ENCODE measurements at regions not wholly inside any gene's neighbourhood (a gene's known extent, or its start where the extent isn't known, plus 50 kb on each side); places are given as distances from the start of the nearest gene placed in this dataset.

GRCh38 chr6:156102129-156102528 is 646.5 kb upstream of the NOX3 start:
- peak; percentile 8 for DNase-seq (ENCODE audit: low spot score)
- Histone ChIP-seq H2AFZ (ENCODE audit: low read length) (no peak overlapping the region), H3K9me3 (ENCODE audit: low read length) (no peaks in the 10 kb centered on the region), H3K4me3 (ENCODE audit: low read depth, low read length, poor library complexity, severe bottlenecking) (no peak overlapping the region), H3K4me1 (ENCODE audit: insufficient read depth, low read length, poor library complexity, severe bottlenecking) (no peaks in the 10 kb centered on the region), H4K20me1 (ENCODE audit: insufficient read depth, low read length) (no peaks in the 10 kb centered on the region), H3K9me2 (ENCODE audit: insufficient read depth, low read length) (no peaks in the 10 kb centered on the region), H3K79me2 (ENCODE audit: insufficient read depth, low read depth, low read length) (no peaks in the 10 kb centered on the region), H3K4me2 (ENCODE audit: low read length) (no peak overlapping the region), H3K27ac (ENCODE audit: low read depth, low read length, poor library complexity, severe bottlenecking) (no peak overlapping the region), H3K36me3 (ENCODE audit: insufficient read depth, low read length) (no peaks in the 10 kb centered on the region; the same call in 1 of the 2 replicates)
- no TSS peak for BruUV-seq (replicated peaks)
- ChIA-PET POLR2A (interaction anchor here (0.6 to 1.2 kb wide), 3 partner anchors 22 to 591 kb away, joined by 3 to 4 read pairs (median 4); no protein-coding TSS in a partner anchor), CTCF (ENCODE audit: unreplicated experiment) (no interaction called here)
- TF ChIP-seq EZH2phosphoT487 (IDR thresholded peaks at IDR 0.05; ENCODE audit: borderline replicate concordance, low read depth, low read length) = no peak
- TF ChIP-seq, protein P1, sequence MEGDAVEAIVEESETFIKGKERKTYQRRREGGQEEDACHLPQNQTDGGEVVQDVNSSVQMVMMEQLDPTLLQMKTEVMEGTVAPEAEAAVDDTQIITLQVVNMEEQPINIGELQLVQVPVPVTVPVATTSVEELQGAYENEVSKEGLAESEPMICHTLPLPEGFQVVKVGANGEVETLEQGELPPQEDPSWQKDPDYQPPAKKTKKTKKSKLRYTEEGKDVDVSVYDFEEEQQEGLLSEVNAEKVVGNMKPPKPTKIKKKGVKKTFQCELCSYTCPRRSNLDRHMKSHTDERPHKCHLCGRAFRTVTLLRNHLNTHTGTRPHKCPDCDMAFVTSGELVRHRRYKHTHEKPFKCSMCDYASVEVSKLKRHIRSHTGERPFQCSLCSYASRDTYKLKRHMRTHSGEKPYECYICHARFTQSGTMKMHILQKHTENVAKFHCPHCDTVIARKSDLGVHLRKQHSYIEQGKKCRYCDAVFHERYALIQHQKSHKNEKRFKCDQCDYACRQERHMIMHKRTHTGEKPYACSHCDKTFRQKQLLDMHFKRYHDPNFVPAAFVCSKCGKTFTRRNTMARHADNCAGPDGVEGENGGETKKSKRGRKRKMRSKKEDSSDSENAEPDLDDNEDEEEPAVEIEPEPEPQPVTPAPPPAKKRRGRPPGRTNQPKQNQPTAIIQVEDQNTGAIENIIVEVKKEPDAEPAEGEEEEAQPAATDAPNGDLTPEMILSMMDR (conservative IDR thresholded peaks at IDR 0.05; ENCODE audit: low read length) = peak; percentile 60
- intact Hi-C loops (cut with micrococcal nuclease; ENCODE audit: unreplicated experiment) = no loop called here

GRCh38 chr6:156098839-156099238 is 643.2 kb upstream of the NOX3 start:
- no peaks in the 10 kb centered on the region for H3K4me1 ChIP-seq (ENCODE audit: insufficient read depth, low read length, poor library complexity, severe bottlenecking)
- H3K4me2 ChIP-seq (ENCODE audit: low read length) = no peak overlapping the region
- intact Hi-C loops (cut with micrococcal nuclease; ENCODE audit: unreplicated experiment) = no loop called here
- H3K9me2 ChIP-seq (ENCODE audit: insufficient read depth, low read length) = no peaks in the 10 kb centered on the region
- no peaks in the 10 kb centered on the region for H3K9me3 ChIP-seq (ENCODE audit: low read length)
- no peak overlapping the region for H3K4me3 ChIP-seq (ENCODE audit: low read depth, low read length, poor library complexity, severe bottlenecking)
- DNase-seq (ENCODE audit: low spot score) = no peak
- H3K36me3 ChIP-seq (ENCODE audit: insufficient read depth, low read length) = no peaks in the 10 kb centered on the region; the same call in 1 of the 2 replicates
- CTCF ChIA-PET (ENCODE audit: unreplicated experiment) = no interaction called here
- POLR2A ChIA-PET = no interaction called here
- no peak overlapping the region for H3K27ac ChIP-seq (ENCODE audit: low read depth, low read length, poor library complexity, severe bottlenecking)
- H3K79me2 ChIP-seq (ENCODE audit: insufficient read depth, low read depth, low read length) = no peaks in the 10 kb centered on the region
- TF ChIP-seq, protein P1 (conservative IDR thresholded peaks at IDR 0.05; ENCODE audit: low read length) = no peak
- no peak for TF ChIP-seq EZH2phosphoT487 (IDR thresholded peaks at IDR 0.05; ENCODE audit: borderline replicate concordance, low read depth, low read length)
- BruUV-seq (replicated peaks) = no TSS peak
- no peak overlapping the region for H2AFZ ChIP-seq (ENCODE audit: low read length)
- no peaks in the 10 kb centered on the region for H4K20me1 ChIP-seq (ENCODE audit: insufficient read depth, low read length)

DNA sequence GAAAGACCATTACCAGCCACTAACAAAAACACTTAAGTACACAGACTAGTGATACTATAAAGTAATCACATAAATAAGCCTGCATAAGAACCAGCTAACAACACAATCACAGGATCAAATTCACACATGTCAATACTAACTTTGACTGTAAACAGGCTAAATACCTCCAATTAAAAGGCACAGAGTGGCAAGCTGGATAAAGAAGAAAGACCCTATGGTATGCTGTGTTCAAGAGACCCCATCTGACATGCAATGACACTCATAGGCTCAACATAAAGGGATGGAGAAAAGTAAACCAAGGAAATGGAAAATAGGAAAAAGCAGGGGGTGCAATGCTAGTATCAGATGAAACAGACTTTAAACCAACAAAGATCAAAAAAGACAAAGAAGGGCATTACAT is 631.8 kb upstream of the NOX3 start:
- DNase-seq (ENCODE audit: low spot score) = no peak
- H3K9me2 ChIP-seq (ENCODE audit: insufficient read depth, low read length) = no peaks in the 10 kb centered on the region
- H3K4me2 ChIP-seq (ENCODE audit: low read length) = no peak overlapping the region
- no peaks in the 10 kb centered on the region for H3K79me2 ChIP-seq (ENCODE audit: insufficient read depth, low read depth, low read length)
- H3K4me3 ChIP-seq (ENCODE audit: low read depth, low read length, poor library complexity, severe bottlenecking) = no peak overlapping the region
- no TSS peak for BruUV-seq (replicated peaks)
- peaks cover 24% of the 10 kb centered on the region; the same call in 1 of the 2 replicates for H3K9me3 ChIP-seq (ENCODE audit: low read length)
- H3K36me3 ChIP-seq (ENCODE audit: insufficient read depth, low read length) = no peaks in the 10 kb centered on the region
- H3K4me1 ChIP-seq (ENCODE audit: insufficient read depth, low read length, poor library complexity, severe bottlenecking) = no peaks in the 10 kb centered on the region
- no peak overlapping the region for H2AFZ ChIP-seq (ENCODE audit: low read length)
- no peaks in the 10 kb centered on the region for H4K20me1 ChIP-seq (ENCODE audit: insufficient read depth, low read length)
- CTCF ChIA-PET (ENCODE audit: unreplicated experiment) = no interaction called here
- H3K27ac ChIP-seq (ENCODE audit: low read depth, low read length, poor library complexity, severe bottlenecking) = no peak overlapping the region
- POLR2A ChIA-PET = interaction anchor here (1.0 kb wide), 1 partner anchor 10 kb away, joined by 6 read pairs; no protein-coding TSS in a partner anchor
- TF ChIP-seq EZH2phosphoT487 (IDR thresholded peaks at IDR 0.05; ENCODE audit: borderline replicate concordance, low read depth, low read length) = no peak
- TF ChIP-seq, protein P1 (conservative IDR thresholded peaks at IDR 0.05; ENCODE audit: low read length) = no peak
- intact Hi-C loops (cut with micrococcal nuclease; ENCODE audit: unreplicated experiment) = no loop called here

Measured in OCI-LY7 (cell line).